Fibroblast of gingiva (primary cell): ENCODE measurements at regions not wholly inside any gene's neighbourhood (a gene's known extent, or its start where the extent isn't known, plus 50 kb on each side); places are given as distances from the start of the nearest gene placed in this dataset.

Source experiments
- DNase-seq: peaks from one replicate; pipeline ENCODE4 v3.0.0-alpha.2; 2011; ENCODE audit warnings: low read depth

GRCh38 chr15:62946940-62947339, 95.6 kb upstream of the TPM1 start:
- no peak for DNase-seq

GRCh38 chr15:62950462-62950931, 92.0 kb upstream of the TPM1 start:
- no peak for DNase-seq

GRCh38 chr15:62951481-62951880, 91.1 kb upstream of the TPM1 start:
- DNase-seq, result no peak

- no peak for DNase-seq
Observed at GRCh38 chr15:62953021-62953420, 89.5 kb upstream of the TPM1 start.

GRCh38 chr15:62953496-62954045, 89.0 kb upstream of the TPM1 start:
- DNase-seq, result no peak

GRCh38 chr15:62957130-62957529, 85.4 kb upstream of the TPM1 start:
- DNase-seq, result peak; percentile 13

- peak; percentile 78 for DNase-seq
Observed at GRCh38 chr15:62958528-62959363, 83.8 kb upstream of the TPM1 start.

- DNase-seq, result no peak
Observed at GRCh38 chr15:62961134-62961533, 81.4 kb upstream of the TPM1 start.

GRCh38 chr15:62962101-62962995, 80.2 kb upstream of the TPM1 start:
- DNase-seq, result no peak

- peak; percentile 70 for DNase-seq
Observed at GRCh38 chr15:62964251-62964650, 78.3 kb upstream of the TPM1 start.

- no peak for DNase-seq
Observed at GRCh38 chr15:62966294-62967078, 76.1 kb upstream of the TPM1 start.

GRCh38 chr15:62968699-62969098, 73.8 kb upstream of the TPM1 start:
- DNase-seq, result no peak

- DNase-seq, result no peak
Observed at GRCh38 chr15:62969442-62970089, 73.0 kb upstream of the TPM1 start.

- peak; percentile 17 for DNase-seq
Observed at GRCh38 chr15:62972814-62973213, 69.7 kb upstream of the TPM1 start.

GRCh38 chr15:62975515-62975914, 67.0 kb upstream of the TPM1 start:
- no peak for DNase-seq

GRCh38 chr15:62976301-62976881, 66.2 kb upstream of the TPM1 start:
- DNase-seq, result peak; percentile 80

- peak; percentile 34 for DNase-seq
Observed at GRCh38 chr15:62977952-62978811, 64.4 kb upstream of the TPM1 start.

GRCh38 chr15:62979252-62979651, 63.3 kb upstream of the TPM1 start:
- no peak for DNase-seq

GRCh38 chr15:62981071-62981470, 61.5 kb upstream of the TPM1 start:
- no peak for DNase-seq

GRCh38 chr15:62983956-62984355, 58.6 kb upstream of the TPM1 start:
- DNase-seq, result no peak
